ENCODE measurements at regions not wholly inside any gene's neighbourhood (a gene's known extent, or its start where the extent isn't known, plus 50 kb on each side); places are given as distances from the start of the nearest gene placed in this dataset.

- H3K27me3 Mint-ChIP-seq: no peaks in the 10 kb centered on the region
- H3K36me3 Mint-ChIP-seq: no peaks in the 10 kb centered on the region
- Histone ChIP-seq H3K27ac (ENCODE audit: low read depth, low read length) (no peak overlapping the region), H3K9me3 (ENCODE audit: control insufficient read depth in 2 of 3, low read length in 3 of 3) (peaks cover 0 to 7% (median 0%) of the 10 kb centered on the region in 3 experiments), H3K4me3 (ENCODE audit: low read length) (no peak overlapping the region), H3K36me3 (ENCODE audit: control insufficient read depth in 2 of 3, insufficient read depth in 3 of 3, low read length in 3 of 3) (no peaks in the 10 kb centered on the region), H3K4me1 (ENCODE audit: control insufficient read depth in 2 of 2, insufficient read depth in 2 of 2, low read length in 2 of 2) (no peaks in the 10 kb centered on the region), H3K27me3 (ENCODE audit: control insufficient read depth in 2 of 2, insufficient read depth in 2 of 2, low read length in 2 of 2) (no peaks in the 10 kb centered on the region)
- intact Hi-C loops (cut with micrococcal nuclease): no loop called here
- peaks cover 2 to 21% (median 12%) of the 10 kb centered on the region in 11 donors for H3K9me3 Mint-ChIP-seq
- ATAC-seq (no peak), DNase-seq (no peak)
- CTCF ChIA-PET: no interaction called here
- no peak overlapping the region for H3K27ac Mint-ChIP-seq
- no peak overlapping the region for H3K4me3 Mint-ChIP-seq
- no peaks in the 10 kb centered on the region for H3K4me1 Mint-ChIP-seq
- POLR2A ChIA-PET: no interaction called here
These were observed 2156.9 kb upstream of the C9orf72 start for GRCh38 chr9:29730163-29730562.

GRCh38 chr9:29740518-29740917 is 2167.2 kb upstream of the C9orf72 start:
- H3K4me3 Mint-ChIP-seq: no peak overlapping the region
- no peak overlapping the region for H3K27ac Mint-ChIP-seq
- no peaks in the 10 kb centered on the region for H3K4me1 ChIP-seq (ENCODE audit: control insufficient read depth in 2 of 2, insufficient read depth in 2 of 2, low read length in 2 of 2)
- intact Hi-C loops (cut with micrococcal nuclease): no loop called here
- no peaks in the 10 kb centered on the region for H3K9me3 ChIP-seq (ENCODE audit: control insufficient read depth in 2 of 3, low read length in 3 of 3)
- peaks cover 0 to 22% (median 5%) of the 10 kb centered on the region in 11 donors for H3K9me3 Mint-ChIP-seq
- no peaks in the 10 kb centered on the region for H3K36me3 Mint-ChIP-seq
- DNase-seq (no peak), ATAC-seq (peak; percentile 22)
- H3K27me3 ChIP-seq (ENCODE audit: control insufficient read depth in 2 of 2, insufficient read depth in 2 of 2, low read length in 2 of 2): no peaks in the 10 kb centered on the region
- ChIA-PET CTCF (no interaction called here), POLR2A (no interaction called here)
- no peaks in the 10 kb centered on the region for H3K36me3 ChIP-seq (ENCODE audit: control insufficient read depth in 2 of 3, insufficient read depth in 3 of 3, low read length in 3 of 3)
- no peak overlapping the region for H3K27ac ChIP-seq (ENCODE audit: low read depth, low read length)
- H3K4me3 ChIP-seq (ENCODE audit: low read length): no peak overlapping the region
- no peaks in the 10 kb centered on the region for H3K27me3 Mint-ChIP-seq
- H3K4me1 Mint-ChIP-seq: no peaks in the 10 kb centered on the region

- no peak overlapping the region for H3K27ac ChIP-seq (ENCODE audit: low read depth, low read length)
- Mint-ChIP-seq H3K9me3 (peaks cover 0 to 22% (median 5%) of the 10 kb centered on the region in 11 donors), H3K27ac (no peak overlapping the region), H3K4me3 (no peak overlapping the region), H3K36me3 (no peaks in the 10 kb centered on the region), H3K4me1 (no peaks in the 10 kb centered on the region), H3K27me3 (no peaks in the 10 kb centered on the region)
- ATAC-seq (no peak), DNase-seq (no peak)
- H3K4me3 ChIP-seq (ENCODE audit: low read length): no peak overlapping the region
- CTCF ChIA-PET: no interaction called here
- intact Hi-C loops (cut with micrococcal nuclease): no loop called here
- POLR2A ChIA-PET: no interaction called here
- H3K36me3 ChIP-seq (ENCODE audit: control insufficient read depth in 2 of 3, insufficient read depth in 3 of 3, low read length in 3 of 3): no peaks in the 10 kb centered on the region
- H3K4me1 ChIP-seq (ENCODE audit: control insufficient read depth in 2 of 2, insufficient read depth in 2 of 2, low read length in 2 of 2): no peaks in the 10 kb centered on the region
- H3K27me3 ChIP-seq (ENCODE audit: control insufficient read depth in 2 of 2, insufficient read depth in 2 of 2, low read length in 2 of 2): no peaks in the 10 kb centered on the region
- H3K9me3 ChIP-seq (ENCODE audit: control insufficient read depth in 2 of 3, low read length in 3 of 3): no peaks in the 10 kb centered on the region
These were observed 2167.9 kb upstream of the C9orf72 start for GRCh38 chr9:29741169-29741568.

- DNase-seq (no peak), ATAC-seq (no peak)
- Histone ChIP-seq H3K4me1 (ENCODE audit: control insufficient read depth in 2 of 2, insufficient read depth in 2 of 2, low read length in 2 of 2) (no peaks in the 10 kb centered on the region), H3K4me3 (ENCODE audit: low read length) (no peak overlapping the region), H3K9me3 (ENCODE audit: control insufficient read depth in 2 of 3, low read length in 3 of 3) (no peaks in the 10 kb centered on the region), H3K27me3 (ENCODE audit: control insufficient read depth in 2 of 2, insufficient read depth in 2 of 2, low read length in 2 of 2) (no peaks in the 10 kb centered on the region), H3K27ac (ENCODE audit: low read depth, low read length) (no peak overlapping the region), H3K36me3 (ENCODE audit: control insufficient read depth in 2 of 3, insufficient read depth in 3 of 3, low read length in 3 of 3) (no peaks in the 10 kb centered on the region)
- Mint-ChIP-seq H3K4me3 (no peak overlapping the region), H3K36me3 (no peaks in the 10 kb centered on the region), H3K9me3 (peaks cover 0 to 6% (median 2%) of the 10 kb centered on the region in 11 donors), H3K27me3 (no peaks in the 10 kb centered on the region), H3K27ac (no peak overlapping the region), H3K4me1 (peaks cover 0 to 1% (median 0%) of the 10 kb centered on the region in 7 donors)
- ChIA-PET CTCF (no interaction called here), POLR2A (no interaction called here)
- intact Hi-C loops (cut with micrococcal nuclease): no loop called here
These were observed 2176.8 kb upstream of the C9orf72 start for GRCh38 chr9:29750062-29750461.

GRCh38 chr9:29751226-29751625 is 2177.9 kb upstream of the C9orf72 start:
- Mint-ChIP-seq H3K27me3 (no peaks in the 10 kb centered on the region), H3K27ac (no peak overlapping the region), H3K36me3 (no peaks in the 10 kb centered on the region), H3K4me3 (no peak overlapping the region), H3K4me1 (peaks cover 0 to 1% (median 0%) of the 10 kb centered on the region in 7 donors), H3K9me3 (peaks cover 0 to 10% (median 1%) of the 10 kb centered on the region in 11 donors)
- no peaks in the 10 kb centered on the region for H3K36me3 ChIP-seq (ENCODE audit: control insufficient read depth in 2 of 3, insufficient read depth in 3 of 3, low read length in 3 of 3)
- H3K4me1 ChIP-seq (ENCODE audit: control insufficient read depth in 2 of 2, insufficient read depth in 2 of 2, low read length in 2 of 2): no peaks in the 10 kb centered on the region
- intact Hi-C loops (cut with micrococcal nuclease): no loop called here
- ChIA-PET POLR2A (no interaction called here), CTCF (no interaction called here)
- ATAC-seq (no peak), DNase-seq (no peak)
- no peaks in the 10 kb centered on the region for H3K9me3 ChIP-seq (ENCODE audit: control insufficient read depth in 2 of 3, low read length in 3 of 3)
- no peaks in the 10 kb centered on the region for H3K27me3 ChIP-seq (ENCODE audit: control insufficient read depth in 2 of 2, insufficient read depth in 2 of 2, low read length in 2 of 2)
- H3K4me3 ChIP-seq (ENCODE audit: low read length): no peak overlapping the region
- no peak overlapping the region for H3K27ac ChIP-seq (ENCODE audit: low read depth, low read length)

- no peaks in the 10 kb centered on the region for H3K36me3 Mint-ChIP-seq
- no peak overlapping the region for H3K27ac Mint-ChIP-seq
- H3K9me3 ChIP-seq (ENCODE audit: control insufficient read depth in 2 of 3, low read length in 3 of 3): no peaks in the 10 kb centered on the region
- H3K4me3 Mint-ChIP-seq: no peak overlapping the region
- DNase-seq: no peak
- CTCF ChIA-PET: no interaction called here
- H3K27me3 ChIP-seq (ENCODE audit: control insufficient read depth in 2 of 2, insufficient read depth in 2 of 2, low read length in 2 of 2): no peaks in the 10 kb centered on the region
- ATAC-seq: no peak
- POLR2A ChIA-PET: no interaction called here
- intact Hi-C loops (cut with micrococcal nuclease): no loop called here
- no peaks in the 10 kb centered on the region for H3K27me3 Mint-ChIP-seq
- no peaks in the 10 kb centered on the region for H3K36me3 ChIP-seq (ENCODE audit: control insufficient read depth in 2 of 3, insufficient read depth in 3 of 3, low read length in 3 of 3)
- H3K27ac ChIP-seq (ENCODE audit: low read depth, low read length): no peak overlapping the region
- no peak overlapping the region for H3K4me3 ChIP-seq (ENCODE audit: low read length)
- peaks cover 0 to 10% (median 0%) of the 10 kb centered on the region in 11 donors for H3K9me3 Mint-ChIP-seq
- H3K4me1 Mint-ChIP-seq: peaks cover 0 to 1% (median 0%) of the 10 kb centered on the region in 7 donors
- no peaks in the 10 kb centered on the region for H3K4me1 ChIP-seq (ENCODE audit: control insufficient read depth in 2 of 2, insufficient read depth in 2 of 2, low read length in 2 of 2)
These were observed 2180.4 kb upstream of the C9orf72 start for GRCh38 chr9:29753638-29754037.

GRCh38 chr9:29769019-29769418 is 2195.7 kb upstream of the C9orf72 start:
- Mint-ChIP-seq H3K36me3 (peaks cover 0 to under 1% (median 0%) of the 10 kb centered on the region in 5 donors), H3K27me3 (no peaks in the 10 kb centered on the region), H3K4me3 (no peak overlapping the region), H3K4me1 (no peaks in the 10 kb centered on the region), H3K9me3 (peaks cover 0 to 12% (median 2%) of the 10 kb centered on the region in 11 donors), H3K27ac (no peak overlapping the region)
- Histone ChIP-seq H3K27ac (ENCODE audit: low read depth, low read length) (no peak overlapping the region), H3K9me3 (ENCODE audit: control insufficient read depth in 2 of 3, low read length in 3 of 3) (no peaks in the 10 kb centered on the region), H3K4me3 (ENCODE audit: low read length) (no peak overlapping the region), H3K27me3 (ENCODE audit: control insufficient read depth in 2 of 2, insufficient read depth in 2 of 2, low read length in 2 of 2) (no peaks in the 10 kb centered on the region), H3K4me1 (ENCODE audit: control insufficient read depth in 2 of 2, insufficient read depth in 2 of 2, low read length in 2 of 2) (no peaks in the 10 kb centered on the region), H3K36me3 (ENCODE audit: control insufficient read depth in 2 of 3, insufficient read depth in 3 of 3, low read length in 3 of 3) (no peaks in the 10 kb centered on the region)
- no peak for ATAC-seq
- intact Hi-C loops (cut with micrococcal nuclease): no loop called here
- DNase-seq: no peak
- ChIA-PET CTCF (no interaction called here), POLR2A (no interaction called here)
